HG02678 (cell line): ENCODE measurements at regions not wholly inside any gene's neighbourhood (a gene's known extent, or its start where the extent isn't known, plus 50 kb on each side); places are given as distances from the start of the nearest gene placed in this dataset.

Experiments used
- ATAC-seq: cut with Tn5 transposase; IDR thresholded peaks from one replicate; pipeline ENCODE4 v1.9.1; 2021; ENCODE audit warnings: mild to moderate bottlenecking, moderate library complexity; ENCODE audit not compliant: unreplicated experiment

GRCh38 chr3:94564247-94564646 is 501.4 kb downstream of the NSUN3 start:
- ATAC-seq: no peak

DNA sequence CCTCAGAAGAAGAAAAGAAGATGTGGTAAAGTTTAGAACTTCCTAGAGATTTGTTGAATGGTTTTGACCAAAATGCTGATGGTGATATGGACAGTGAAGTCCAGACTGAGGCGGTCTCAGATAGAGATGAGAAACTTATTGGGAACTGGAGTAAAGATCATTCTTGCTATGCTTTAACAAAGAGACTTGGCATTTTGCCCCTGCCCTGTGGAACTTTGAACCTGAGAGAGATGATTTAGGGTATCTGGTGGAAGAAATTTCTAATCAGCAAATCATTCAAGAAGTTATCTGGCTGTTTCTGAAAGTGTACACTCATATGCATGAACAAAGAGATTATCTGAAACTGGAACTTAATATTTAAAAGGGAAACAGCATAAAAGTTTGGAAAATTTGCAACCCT is 505.2 kb downstream of the NSUN3 start:
- ATAC-seq: no peak

- ATAC-seq: no peak
Observed at GRCh38 chr3:94573337-94573736, 510.5 kb downstream of the NSUN3 start.

- no peak for ATAC-seq
Observed at GRCh38 chr3:94587291-94587690, 524.4 kb downstream of the NSUN3 start.

DNA sequence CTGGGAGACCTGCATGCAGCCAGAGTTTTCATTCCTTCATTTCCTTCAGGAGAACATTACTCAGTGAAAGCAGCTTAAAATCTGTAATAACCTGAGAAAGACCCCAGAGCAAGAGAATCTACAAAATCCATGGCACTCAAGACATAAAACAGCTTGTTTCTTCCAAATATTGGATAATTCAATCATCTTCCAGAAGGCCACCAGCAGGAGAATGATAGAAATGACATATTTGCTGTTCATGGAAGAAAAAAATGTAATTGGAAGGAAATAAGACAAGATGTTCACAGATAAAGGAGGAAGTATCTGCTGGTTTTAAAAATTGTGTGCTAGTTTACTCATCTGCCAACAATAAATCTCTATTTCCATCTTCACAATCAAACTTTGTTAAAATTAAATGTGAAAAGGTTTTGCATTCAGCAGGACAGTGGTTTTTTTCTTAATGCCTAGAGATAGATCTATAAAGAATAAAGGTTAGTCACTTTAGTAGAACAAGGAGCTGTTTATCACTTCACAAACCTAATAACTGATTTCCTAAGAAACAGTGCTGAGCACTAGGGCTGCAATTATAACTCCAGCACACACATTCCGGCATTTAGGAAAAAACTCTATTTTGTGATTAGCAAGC is 530.8 kb downstream of the NSUN3 start:
- no peak for ATAC-seq

GRCh38 chr3:94596141-94596540 is 533.3 kb downstream of the NSUN3 start:
- no peak for ATAC-seq

- peak; percentile 61 for ATAC-seq
Observed at GRCh38 chr3:94596887-94597566, 534.2 kb downstream of the NSUN3 start.

GRCh38 chr3:94607778-94608177 is 544.9 kb downstream of the NSUN3 start:
- ATAC-seq: no peak

DNA sequence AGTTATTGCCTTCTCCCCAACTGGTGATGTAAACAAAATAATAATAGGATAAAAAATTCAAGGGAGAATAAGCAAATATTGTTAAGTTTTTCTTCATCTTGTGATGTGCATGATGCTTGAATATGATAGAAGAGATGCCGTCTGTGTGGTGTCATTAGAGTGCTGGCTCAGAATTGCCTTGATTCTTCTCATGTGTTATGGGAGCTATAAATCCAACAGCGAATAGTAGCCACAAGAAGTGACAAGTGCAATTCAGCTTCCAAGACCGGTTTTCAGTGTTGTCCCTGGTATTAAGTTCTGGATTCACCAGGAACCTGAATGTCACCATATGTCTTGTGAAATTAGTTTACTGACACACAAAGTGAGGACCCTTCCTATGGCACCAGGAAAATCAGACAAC is 547.0 kb downstream of the NSUN3 start:
- no peak for ATAC-seq

DNA sequence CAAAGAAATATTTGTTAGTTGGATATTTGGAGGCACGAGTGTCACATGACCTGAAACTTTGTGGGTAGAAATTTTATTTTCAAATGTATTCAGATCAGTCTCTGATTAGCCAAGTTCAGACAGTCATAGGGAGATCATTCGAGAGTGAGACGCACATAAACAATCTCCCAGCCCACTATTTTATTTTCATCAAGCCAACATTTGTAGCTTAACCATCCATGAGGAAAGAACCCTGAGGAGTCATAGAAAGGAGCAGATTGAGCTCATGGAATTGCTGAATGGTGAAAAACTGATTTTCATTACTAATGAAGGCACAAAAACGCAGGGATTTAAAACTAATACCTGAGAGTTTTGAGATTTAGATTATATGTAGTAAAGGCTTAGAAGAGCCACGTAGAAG is 548.7 kb downstream of the NSUN3 start:
- ATAC-seq: no peak

GRCh38 chr3:94612631-94613030 is 549.8 kb downstream of the NSUN3 start:
- no peak for ATAC-seq

DNA sequence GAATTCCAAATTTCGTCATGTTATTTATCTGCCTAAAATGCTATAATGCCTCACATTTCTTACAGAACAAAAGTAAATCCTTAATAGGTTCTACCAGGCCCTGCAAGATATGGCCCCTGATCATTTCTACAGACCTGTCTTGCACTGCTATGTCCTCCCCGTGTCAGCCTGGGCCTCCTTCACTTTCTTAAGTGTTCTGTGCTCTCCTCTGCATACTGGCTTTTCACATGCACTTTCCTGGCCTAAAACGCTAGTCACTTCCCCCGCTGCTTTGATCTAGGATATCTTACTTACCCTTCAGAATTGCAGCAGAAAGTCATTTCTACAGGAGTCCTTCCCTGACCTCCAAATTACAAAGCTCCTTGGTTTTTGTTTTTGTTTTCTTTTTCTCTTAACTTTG is 551.3 kb downstream of the NSUN3 start:
- no peak for ATAC-seq

- no peak for ATAC-seq
Observed at GRCh38 chr3:94615275-94616065, 552.6 kb downstream of the NSUN3 start.

DNA sequence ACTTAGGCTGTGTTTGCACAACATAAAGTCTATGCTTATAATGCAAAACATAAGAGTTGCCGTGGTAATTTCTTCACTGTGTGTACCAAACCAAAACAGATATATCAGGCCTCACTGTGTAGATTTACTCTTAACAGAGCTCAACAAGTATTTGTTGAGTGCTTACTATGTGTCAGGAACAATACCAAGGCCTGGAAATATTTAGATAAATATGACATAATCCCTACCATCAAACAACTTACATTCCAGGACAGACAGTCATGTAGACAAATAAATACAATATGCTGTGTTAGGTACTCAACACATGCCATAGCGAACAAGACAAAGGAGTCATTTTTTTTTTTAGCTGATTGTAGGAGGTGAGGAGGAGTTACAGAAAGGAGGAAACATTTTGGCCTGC is 554.0 kb downstream of the NSUN3 start:
- no peak for ATAC-seq

GRCh38 chr3:94617312-94617711 is 554.5 kb downstream of the NSUN3 start:
- no peak for ATAC-seq

GRCh38 chr3:94619643-94620042 is 556.8 kb downstream of the NSUN3 start:
- no peak for ATAC-seq

DNA sequence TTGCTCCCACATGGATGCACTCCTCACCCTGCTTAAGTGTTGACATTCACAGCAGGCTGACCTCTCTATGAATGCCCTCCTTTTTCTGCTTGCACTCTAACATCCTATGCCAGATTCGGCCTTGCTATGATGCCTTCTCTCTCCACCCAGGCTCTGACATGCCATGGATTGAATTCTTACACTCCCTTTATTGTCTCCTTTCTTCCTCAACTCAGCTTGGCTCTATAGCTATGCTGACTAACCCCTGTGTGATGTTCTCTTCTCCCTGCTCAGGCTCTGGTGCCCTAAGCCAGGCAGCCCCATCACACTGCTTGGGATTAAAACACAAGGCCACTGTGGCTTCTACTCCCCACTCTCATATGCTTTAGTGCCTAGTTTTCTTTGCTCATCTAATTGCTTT is 563.7 kb downstream of the NSUN3 start:
- ATAC-seq: no peak

- no peak for ATAC-seq
Observed at GRCh38 chr3:94627689-94628088, 564.8 kb downstream of the NSUN3 start.

DNA sequence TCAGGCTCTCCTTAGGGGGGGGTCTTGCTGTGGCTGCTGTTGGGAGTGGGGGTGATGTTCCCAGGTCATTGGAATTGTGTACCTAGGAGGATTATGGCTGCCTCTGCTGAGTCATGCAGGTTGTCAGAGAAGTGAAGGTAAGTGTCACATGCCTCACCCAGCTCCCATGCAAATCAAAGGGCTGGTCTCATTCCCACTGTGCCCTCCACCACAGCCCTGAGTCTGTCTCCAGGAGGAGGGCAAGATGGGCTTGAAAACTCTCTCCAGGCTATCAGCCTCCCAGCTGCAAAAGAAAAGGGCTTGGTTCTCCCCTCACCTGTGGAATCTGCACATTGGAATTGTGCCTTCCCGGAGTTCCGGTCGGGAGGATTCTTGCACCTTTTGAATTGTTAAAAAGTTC is 580.5 kb downstream of the NSUN3 start:
- ATAC-seq: no peak

DNA sequence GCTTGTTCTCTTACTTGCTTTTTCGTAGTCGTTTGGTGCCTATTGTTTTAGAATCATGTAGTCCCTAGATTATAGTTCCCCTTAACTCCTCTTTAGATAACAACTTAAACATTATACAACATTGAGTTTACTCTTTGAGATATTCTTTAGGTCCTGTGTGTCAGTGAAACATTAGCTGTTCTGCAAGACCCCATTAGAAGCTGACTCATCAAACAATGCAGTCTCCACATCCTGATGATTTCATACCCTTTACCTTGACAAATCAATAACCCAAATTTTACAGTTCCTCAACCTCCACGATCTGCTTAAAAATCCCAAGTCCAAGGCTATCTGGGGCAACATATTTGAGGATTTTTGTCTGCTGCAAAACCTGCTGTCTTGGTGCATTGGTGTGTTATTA is 582.9 kb downstream of the NSUN3 start:
- no peak for ATAC-seq

DNA sequence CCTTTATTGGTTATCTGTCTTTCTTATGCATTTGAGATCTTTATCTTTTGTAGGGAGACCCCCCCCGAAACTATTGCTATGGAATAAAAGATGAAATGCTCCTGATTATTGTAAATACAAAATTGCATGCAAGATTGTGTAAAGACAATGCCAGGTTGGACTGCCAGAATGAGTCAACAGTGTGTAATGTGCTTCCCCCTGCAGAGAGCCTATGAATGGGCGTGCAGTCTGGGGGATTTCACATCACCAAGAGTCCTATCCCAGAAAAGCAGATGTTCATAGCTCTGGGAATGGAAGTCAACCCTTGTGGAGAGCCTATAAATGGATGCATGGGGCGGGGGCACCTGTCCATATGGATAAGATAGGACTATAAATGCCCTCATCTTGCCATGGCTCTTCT is 584.3 kb downstream of the NSUN3 start:
- no peak for ATAC-seq
